22Rv1 (cell line): ENCODE measurements at regions not wholly inside any gene's neighbourhood (a gene's known extent, or its start where the extent isn't known, plus 50 kb on each side); places are given as distances from the start of the nearest gene placed in this dataset.

Experiments used
- CTCF ChIP-seq: fragments of 450-650 bp; IDR thresholded peaks from 2 replicates; pipeline ENCODE4 v1.5.1; 2017; ENCODE audit warnings: mild to moderate bottlenecking
- ZFX ChIP-seq: fragments of 450-650 bp; IDR thresholded peaks from 2 replicates; pipeline ENCODE4 v1.6.1; 2017; ENCODE audit warnings: antibody characterized with exemption, borderline replicate concordance

GRCh38 chr3:34374521-34374920, 576.1 kb downstream of the PDCD6IP start:
- TF ChIP-seq CTCF (no peak), ZFX (no peak)
